ENCODE measurements at regions not wholly inside any gene's neighbourhood (a gene's known extent, or its start where the extent isn't known, plus 50 kb on each side); places are given as distances from the start of the nearest gene placed in this dataset.

DNA sequence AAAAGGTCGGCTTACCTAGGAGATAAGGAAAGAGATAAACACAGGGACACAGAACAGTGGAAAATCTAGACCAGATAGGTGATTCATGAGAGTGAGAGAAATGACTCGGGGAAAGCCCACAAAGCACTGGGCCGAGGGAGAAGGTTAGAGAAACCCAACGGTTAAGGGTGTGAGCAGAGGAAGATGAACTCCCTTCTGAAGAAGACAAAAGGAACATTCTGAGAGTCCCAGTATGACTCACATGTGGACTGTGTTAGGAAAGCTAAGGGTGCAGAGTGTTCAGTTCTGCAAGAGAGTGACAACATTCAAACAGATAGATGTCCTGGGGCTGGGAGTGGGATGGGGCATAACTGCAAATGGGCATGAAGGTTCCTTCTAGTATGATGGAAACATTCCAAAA lies 83.0 kb downstream of the CNTN3 start:
- no peak overlapping the region for H3K4me3 ChIP-seq (ENCODE audit: low read length)
- DNase-seq (ENCODE audit: low read depth): no peak

DNA sequence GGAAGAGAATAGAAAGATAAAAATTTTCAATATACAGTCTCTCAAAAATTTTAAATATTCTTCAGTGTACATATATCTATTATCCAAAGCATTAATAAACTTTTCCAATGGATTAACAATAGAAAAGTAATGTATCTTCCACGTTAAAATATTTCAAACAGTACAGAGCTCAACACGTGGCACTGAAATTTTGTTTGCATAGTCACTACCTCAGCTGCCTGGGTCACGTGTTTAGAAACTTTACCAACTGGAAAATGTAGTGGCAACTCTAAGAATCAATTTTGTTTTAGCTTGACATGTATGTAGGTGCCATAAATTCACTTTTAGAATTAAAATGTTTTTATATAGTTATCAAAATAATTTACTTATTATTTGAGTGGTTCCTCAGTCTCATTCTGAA lies 85.3 kb downstream of the CNTN3 start:
- H3K4me3 ChIP-seq (ENCODE audit: low read length): no peak overlapping the region
- TF ChIP-seq, protein P1, sequence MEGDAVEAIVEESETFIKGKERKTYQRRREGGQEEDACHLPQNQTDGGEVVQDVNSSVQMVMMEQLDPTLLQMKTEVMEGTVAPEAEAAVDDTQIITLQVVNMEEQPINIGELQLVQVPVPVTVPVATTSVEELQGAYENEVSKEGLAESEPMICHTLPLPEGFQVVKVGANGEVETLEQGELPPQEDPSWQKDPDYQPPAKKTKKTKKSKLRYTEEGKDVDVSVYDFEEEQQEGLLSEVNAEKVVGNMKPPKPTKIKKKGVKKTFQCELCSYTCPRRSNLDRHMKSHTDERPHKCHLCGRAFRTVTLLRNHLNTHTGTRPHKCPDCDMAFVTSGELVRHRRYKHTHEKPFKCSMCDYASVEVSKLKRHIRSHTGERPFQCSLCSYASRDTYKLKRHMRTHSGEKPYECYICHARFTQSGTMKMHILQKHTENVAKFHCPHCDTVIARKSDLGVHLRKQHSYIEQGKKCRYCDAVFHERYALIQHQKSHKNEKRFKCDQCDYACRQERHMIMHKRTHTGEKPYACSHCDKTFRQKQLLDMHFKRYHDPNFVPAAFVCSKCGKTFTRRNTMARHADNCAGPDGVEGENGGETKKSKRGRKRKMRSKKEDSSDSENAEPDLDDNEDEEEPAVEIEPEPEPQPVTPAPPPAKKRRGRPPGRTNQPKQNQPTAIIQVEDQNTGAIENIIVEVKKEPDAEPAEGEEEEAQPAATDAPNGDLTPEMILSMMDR (conservative IDR thresholded peaks at IDR 0.05; ENCODE audit: low read depth, low read length): no peak
- no peak for DNase-seq (ENCODE audit: low read depth)

More for the DNA sequence above, 83.0 kb downstream of the CNTN3 start:
- TF ChIP-seq, protein P1 (conservative IDR thresholded peaks at IDR 0.05; ENCODE audit: low read depth, low read length): no peak

DNA sequence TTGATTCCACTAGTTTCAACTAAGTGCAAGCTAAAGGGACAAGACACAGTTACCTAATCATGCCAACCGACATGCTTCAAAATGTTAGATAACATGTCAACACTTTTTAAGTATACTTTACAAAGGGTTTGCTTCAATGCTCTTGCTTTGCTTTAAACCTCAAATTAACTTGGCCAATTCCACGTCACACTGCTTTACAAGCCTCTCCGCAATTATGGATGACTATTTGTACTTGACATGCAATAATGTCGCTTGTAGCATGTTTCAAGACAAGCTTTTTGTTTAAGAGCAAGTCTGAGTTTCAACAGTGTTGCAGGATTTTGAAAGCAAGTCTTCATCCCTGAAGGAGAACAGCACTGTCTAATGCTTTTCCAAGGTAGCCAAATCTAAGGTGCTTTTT lies 86.9 kb downstream of the CNTN3 start:
- no peak for DNase-seq (ENCODE audit: low read depth)
- no peak overlapping the region for H3K4me3 ChIP-seq (ENCODE audit: low read length)
- TF ChIP-seq, protein P1 (conservative IDR thresholded peaks at IDR 0.05; ENCODE audit: low read depth, low read length): no peak

DNA sequence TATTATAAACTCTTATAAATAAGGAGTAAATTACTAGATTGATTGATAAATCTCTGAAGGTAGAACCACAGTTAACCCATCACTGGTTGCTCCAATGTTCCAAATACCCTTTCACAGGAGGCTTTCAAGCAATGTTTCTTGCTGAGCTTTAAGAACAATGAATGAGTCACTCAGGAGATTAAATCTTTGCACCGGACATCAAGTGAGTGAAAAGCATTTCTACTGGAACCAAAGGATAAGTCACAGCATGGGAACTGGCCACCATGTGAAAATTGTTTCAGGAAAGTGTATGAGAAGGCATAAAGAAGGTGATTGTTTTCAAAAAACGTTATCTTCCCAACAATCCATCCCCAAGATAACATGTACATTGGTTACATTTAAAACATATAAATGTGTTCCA lies 90.6 kb downstream of the CNTN3 start:
- TF ChIP-seq, protein P1 (conservative IDR thresholded peaks at IDR 0.05; ENCODE audit: low read depth, low read length): no peak

DNA sequence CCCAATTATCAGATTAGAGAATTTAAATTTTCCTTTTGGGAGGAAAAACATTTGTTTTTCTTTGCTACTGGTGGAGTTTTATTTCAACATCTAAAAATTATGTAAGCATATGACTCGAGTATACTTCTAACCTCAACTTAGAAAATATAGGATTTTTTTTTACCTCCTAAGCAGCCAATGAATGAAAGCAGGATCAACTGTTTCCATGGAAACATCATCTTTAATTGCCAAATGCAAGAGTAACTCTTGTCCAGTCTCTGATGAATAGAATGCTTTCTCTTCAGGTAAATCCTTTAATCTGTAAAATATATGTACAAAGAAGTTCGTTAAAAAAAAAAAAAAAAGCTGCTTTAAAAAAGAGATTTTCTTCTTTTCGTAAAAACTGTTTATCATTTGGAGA lies 93.6 kb downstream of the CNTN3 start:
- no peak for DNase-seq (ENCODE audit: low read depth)
- no peak overlapping the region for H3K4me3 ChIP-seq (ENCODE audit: low read length)
- TF ChIP-seq, protein P1 (conservative IDR thresholded peaks at IDR 0.05; ENCODE audit: low read depth, low read length): no peak

More for the DNA sequence above, 90.6 kb downstream of the CNTN3 start:
- DNase-seq (ENCODE audit: low read depth): peak; percentile 15
- no peak overlapping the region for H3K4me3 ChIP-seq (ENCODE audit: low read length)

DNA sequence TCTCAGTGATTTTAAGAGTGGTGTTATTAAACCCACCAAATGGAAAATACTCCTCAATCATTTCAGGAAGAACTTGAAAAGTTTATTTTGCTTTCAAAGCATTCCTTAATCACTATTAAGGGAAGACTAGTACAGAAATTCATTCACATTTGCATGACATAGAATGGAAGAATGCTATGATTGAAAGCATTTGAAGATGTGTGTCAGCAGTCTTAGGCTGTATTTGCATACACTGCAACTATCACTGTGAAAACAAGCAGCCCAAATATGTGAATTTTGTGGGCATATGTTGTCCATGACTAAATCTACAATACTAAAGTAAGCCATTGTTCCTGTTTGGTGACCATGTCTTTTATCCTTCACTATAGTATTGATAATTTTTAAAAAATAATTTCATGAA lies 95.8 kb downstream of the CNTN3 start:
- H3K4me3 ChIP-seq (ENCODE audit: low read length): no peak overlapping the region
- no peak for DNase-seq (ENCODE audit: low read depth)
- TF ChIP-seq, protein P1 (conservative IDR thresholded peaks at IDR 0.05; ENCODE audit: low read depth, low read length): no peak

DNA sequence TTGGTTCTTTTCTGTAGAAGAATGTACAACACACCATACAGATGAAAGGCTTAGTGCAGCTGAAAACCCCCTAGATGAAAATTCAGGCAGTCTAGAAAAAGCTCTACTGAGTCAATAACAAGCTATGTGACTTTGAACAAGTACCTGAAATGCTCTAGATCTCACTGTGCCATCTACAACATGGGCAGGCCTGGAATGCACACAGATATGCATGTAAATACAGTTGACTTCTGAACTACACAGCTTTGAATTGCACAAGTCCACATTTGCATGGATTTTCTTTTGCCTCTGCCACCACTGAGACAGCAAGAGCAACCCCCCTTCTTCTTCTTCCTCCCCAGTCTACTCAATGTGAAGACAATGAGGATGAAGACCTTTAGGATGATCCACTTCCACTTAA lies 98.4 kb downstream of the CNTN3 start:
- H3K4me3 ChIP-seq (ENCODE audit: low read length): no peak overlapping the region
- TF ChIP-seq, protein P1 (conservative IDR thresholded peaks at IDR 0.05; ENCODE audit: low read depth, low read length): no peak
- no peak for DNase-seq (ENCODE audit: low read depth)
